Omental fat pad (tissue), 3 donors: ENCODE measurements at regions not wholly inside any gene's neighbourhood (a gene's known extent, or its start where the extent isn't known, plus 50 kb on each side); places are given as distances from the start of the nearest gene placed in this dataset.

Source experiments
- ATAC-seq: fragments of 150-250 bp; one replicate; pipeline ENCODE4 v1.9.1; 2016; ENCODE audit warnings: mild to moderate bottlenecking, moderate library complexity; ENCODE audit not compliant: low FRiP score
- DNase-seq: peaks from one replicate; pipeline ENCODE4 v3.0.0-alpha.2; 2019; ENCODE audit warnings: low spot score
- CTCF ChIP-seq, 3 donors: fragments of 450-650 bp; IDR thresholded peaks; one replicate each; pipeline ENCODE4 v1.5.1; 2016 to 2017; ENCODE audit warnings: antibody characterized with exemption in 3 of 3, mild to moderate bottlenecking in 3 of 3, moderate library complexity in 2 of 3

- no peak for ATAC-seq
- no peak for TF ChIP-seq CTCF (IDR thresholded peaks at IDR 0.05)
- DNase-seq = no peak
Observed at GRCh38 chr5:8576178-8576577, 707.2 kb downstream of the MTRR start.

GRCh38 chr5:8577792-8578191 is 708.8 kb downstream of the MTRR start:
- DNase-seq (no peak), ATAC-seq (no peak)
- no peak for TF ChIP-seq CTCF (IDR thresholded peaks at IDR 0.05)

- ATAC-seq = no peak
- no peak for TF ChIP-seq CTCF (IDR thresholded peaks at IDR 0.05)
- no peak for DNase-seq
Observed at GRCh38 chr5:8580298-8580697, 711.4 kb downstream of the MTRR start.

- DNase-seq (no peak), ATAC-seq (no peak)
- TF ChIP-seq CTCF (IDR thresholded peaks at IDR 0.05) = no peak
Observed at GRCh38 chr5:8581047-8581446, 712.1 kb downstream of the MTRR start.

- DNase-seq (no peak), ATAC-seq (no peak)
- no peak for TF ChIP-seq CTCF (IDR thresholded peaks at IDR 0.05)
Observed at GRCh38 chr5:8585230-8586018, 716.5 kb downstream of the MTRR start.

- ATAC-seq (no peak), DNase-seq (no peak)
- no peak for TF ChIP-seq CTCF (IDR thresholded peaks at IDR 0.05)
Observed at GRCh38 chr5:8590959-8591358, 722.0 kb downstream of the MTRR start.

- no peak for ATAC-seq
- TF ChIP-seq CTCF (IDR thresholded peaks at IDR 0.05) = no peak
- no peak for DNase-seq
Observed at GRCh38 chr5:8598356-8598755, 729.4 kb downstream of the MTRR start.
